K562 (cell line): ENCODE measurements at regions not wholly inside any gene's neighbourhood (a gene's known extent, or its start where the extent isn't known, plus 50 kb on each side); places are given as distances from the start of the nearest gene placed in this dataset.

Experiments used
- ATAC-seq: fragments of 200-7000 bp; cut with Tn5 transposase; 3 replicates; pipeline ENCODE4 v1.9.1; 2020; ENCODE audit warnings: moderate library complexity
- BruUV-seq: library from RNA; stranded (reverse); fragments of 400-500 nt; replicated peaks from 2 replicates; lab custom pipeline; 2021; lab: Mats Ljungman, UMichigan
- CTCF ChIA-PET: fragments of 300-600 bp; formaldehyde crosslinking; extraction: SDS; loops from one replicate; lab custom pipeline; 2021; ENCODE audit warnings: low intra/inter-chr PET ratio; lab: Yijun Ruan, JAX
- POLR2A ChIA-PET: fragments of 300-600, 350-650 bp; sonication (Branson Sonifier 250); formaldehyde crosslinking; extraction: SDS; loops from one replicate; lab custom pipeline; 2021; ENCODE audit warnings: antibody characterized with exemption, inconsistent platforms; lab: Yijun Ruan, JAX
- DNase-seq, 4 experiments: peaks; one replicate each; pipeline versions ENCODE4 v3.0.0 to v3.0.0-alpha.2; 2011 to 2018; ENCODE audit warnings: low spot score in 3 of 4, mixed read lengths in 3 of 4; ENCODE audit errors: extremely low read depth in 1 of 4
- FAIRE-seq: peaks from 2 replicates; lab custom pipeline; 2011; peaks lifted over from hg19 to GRCh38; lab: Jason Lieb, UNC
- H2AFZ ChIP-seq: 2 replicates; pipeline ENCODE4 v1.6.0; 2011; ENCODE audit warnings: low read depth, low read length, control low read depth, inconsistent platforms
- H3K27ac ChIP-seq: fragments of 200-600 bp; 3 replicates; pipeline ENCODE4 v1.8.0; 2011; ENCODE audit warnings: low read depth, mild to moderate bottlenecking, control low read depth, inconsistent platforms, low read length, moderate library complexity, mixed read lengths; ENCODE audit errors: extremely low read depth
- H3K27me3 ChIP-seq, 2 experiments: fragments of 300-600 bp in 1 of 2; 2 replicates in 1 of 2; 3 replicates in 1 of 2; pipeline versions ENCODE4 v1.6.0 to v1.8.0; 2011; ENCODE audit warnings: inconsistent platforms in 2 of 2, low read length in 2 of 2, mild to moderate bottlenecking in 1 of 2, mixed read lengths in 1 of 2, moderate library complexity in 1 of 2; ENCODE audit not compliant: control insufficient read depth in 2 of 2, insufficient read depth in 2 of 2
- H3K36me3 ChIP-seq: fragments of 300-600 bp; 3 replicates; pipeline ENCODE4 v1.8.0; 2011; ENCODE audit warnings: mild to moderate bottlenecking, low read length, inconsistent platforms; ENCODE audit not compliant: control insufficient read depth, insufficient read depth
- H3K4me1 ChIP-seq, 2 experiments: fragments of 200-600 bp in 1 of 2; replicated peaks in 1 of 2; 2 replicates in 1 of 2; 3 replicates in 1 of 2; pipeline versions ENCODE4 v1.5.1 to v1.8.0; 2011; ENCODE audit warnings: inconsistent platforms in 2 of 2, low read length in 2 of 2, mild to moderate bottlenecking in 1 of 2, mixed read lengths in 1 of 2, moderate library complexity in 1 of 2; ENCODE audit not compliant: control insufficient read depth in 2 of 2, insufficient read depth in 2 of 2
- H3K4me2 ChIP-seq: 2 replicates; pipeline ENCODE4 v1.6.1; 2011; ENCODE audit warnings: low read length, control low read depth, inconsistent platforms, mixed read lengths; ENCODE audit not compliant: insufficient read depth
- H3K4me3 ChIP-seq: fragments of 200-600 bp; sonication (generic), shearing (Covaris generic); 2 replicates; pipeline ENCODE4 v1.5.1; 2016; ENCODE audit warnings: control low read depth, inconsistent platforms
- H3K79me2 ChIP-seq: fragments of 200-600 bp; 3 replicates; pipeline ENCODE4 v1.8.0; 2011; ENCODE audit warnings: low read length, inconsistent platforms; ENCODE audit not compliant: control insufficient read depth, insufficient read depth
- H3K9ac ChIP-seq, 2 experiments: 2 replicates each; pipeline versions ENCODE4 v1.6.0 to v1.6.1; 2011; ENCODE audit warnings: low read depth in 2 of 2, low read length in 2 of 2, control low read depth in 1 of 2, inconsistent platforms in 1 of 2, mild to moderate bottlenecking in 1 of 2, mixed read lengths in 1 of 2; ENCODE audit not compliant: insufficient read depth in 1 of 2
- H3K9me1 ChIP-seq: one replicate; pipeline ENCODE4 v1.6.0; 2011; ENCODE audit warnings: inconsistent platforms, mild to moderate bottlenecking, low read length, moderate library complexity; ENCODE audit not compliant: control insufficient read depth, insufficient read depth
- H3K9me3 ChIP-seq: replicated peaks from 2 replicates; pipeline ENCODE4 v1.5.1; 2011; ENCODE audit warnings: low read depth, low read length, inconsistent platforms; ENCODE audit not compliant: control insufficient read depth, insufficient read depth
- H4K20me1 ChIP-seq: replicated peaks from 2 replicates; pipeline ENCODE4 v1.6.1; 2011; ENCODE audit warnings: low read length, inconsistent platforms, mixed read lengths; ENCODE audit not compliant: control insufficient read depth, insufficient read depth
- CBFB ChIP-seq: sonication (generic); formaldehyde crosslinking; IDR thresholded peaks from 2 replicates; pipeline ENCODE4 v1.4.0; 2020; ENCODE audit warnings: mild to moderate bottlenecking, missing genetic modification reagents
- E2F3 ChIP-seq: fragments of 250-450 bp; sonication (Bioruptor Pico); IDR thresholded peaks from 2 replicates; pipeline ENCODE4 v1.4.0; 2020; ENCODE audit warnings: mild to moderate bottlenecking
- GATAD2B ChIP-seq: fragments of 450-650 bp; IDR thresholded peaks from 2 replicates; pipeline ENCODE4 v1.6.1; 2017; ENCODE audit warnings: mild to moderate bottlenecking, borderline replicate concordance
- NONO ChIP-seq, 2 experiments: fragments of 200-400 bp in 1 of 2; fragments of 450-650 bp in 1 of 2; formaldehyde crosslinking in 1 of 2; IDR thresholded peaks; 2 replicates each; pipeline ENCODE4 v1.6.1; 2017; ENCODE audit warnings: low read depth in 2 of 2, mild to moderate bottlenecking in 2 of 2, moderate library complexity in 2 of 2, low read length in 1 of 2
- NR2C2 ChIP-seq, 2 experiments: fragments of 200-800 bp in 1 of 2; sonication (Bioruptor generic) in 1 of 2; sonication (generic) in 1 of 2; formaldehyde crosslinking in 1 of 2; IDR thresholded peaks; 2 replicates each; pipeline versions ENCODE4 v1.6.1 to v1.8.0; 2016 to 2022; ENCODE audit warnings: mild to moderate bottlenecking in 1 of 2, missing compliant biosample characterization in 1 of 2, missing genetic modification characterization in 1 of 2, missing genetic modification reagents in 1 of 2
- RBBP5 ChIP-seq: fragments of 200-600 bp; sonication (generic); IDR thresholded peaks from 2 replicates; pipeline ENCODE4 v1.6.1; 2012; ENCODE audit warnings: borderline replicate concordance, mild to moderate bottlenecking, low read length, control low read depth, inconsistent platforms; ENCODE audit not compliant: insufficient read depth, poor library complexity, severe bottlenecking
- TAF1 ChIP-seq: IDR thresholded peaks from 2 replicates; pipeline ENCODE4 v1.6.1; 2011; ENCODE audit warnings: mild to moderate bottlenecking, low read length, moderate library complexity; ENCODE audit not compliant: insufficient read depth, control insufficient read depth, severe bottlenecking; ENCODE audit errors: extremely low read depth
- ZNF79 ChIP-seq: fragments of 250-450 bp; sonication (Bioruptor Pico); IDR thresholded peaks from 2 replicates; pipeline ENCODE4 v1.4.0; 2020; ENCODE audit warnings: low read depth, mild to moderate bottlenecking, moderate library complexity
- WGBS: fragments of 100-300 bp; shearing (Covaris generic); methylation state at CpG from one replicate; pipeline ENCODE4 v1.1.6; 2016; ENCODE audit warnings: low coverage, mixed read lengths; ENCODE audit not compliant: insufficient coverage; ENCODE audit errors: missing lambda C conversion rate; 5-methylcytosine and 5-hydroxymethylcytosine counted together
- in situ Hi-C: fragments of 300-500 bp; cut with MboI; formaldehyde crosslinking; loops from 4 replicates; pipeline ENCODE4 v1.15.0; 2018; ENCODE audit warnings: inconsistent platforms, mixed read lengths
- intact Hi-C: fragments of 100-400 bp; cut with micrococcal nuclease; formaldehyde crosslinking; loops from 2 replicates; pipeline ENCODE4 v1.14.2; 2022
- TF ChIP-seq, protein P1 (sequence below): fragments of 200-800 bp; sonication (Bioruptor generic); IDR thresholded peaks from 2 replicates; pipeline ENCODE4 v1.6.1; 2017; ENCODE audit warnings: missing genetic modification characterization, missing compliant biosample characterization

DNA sequence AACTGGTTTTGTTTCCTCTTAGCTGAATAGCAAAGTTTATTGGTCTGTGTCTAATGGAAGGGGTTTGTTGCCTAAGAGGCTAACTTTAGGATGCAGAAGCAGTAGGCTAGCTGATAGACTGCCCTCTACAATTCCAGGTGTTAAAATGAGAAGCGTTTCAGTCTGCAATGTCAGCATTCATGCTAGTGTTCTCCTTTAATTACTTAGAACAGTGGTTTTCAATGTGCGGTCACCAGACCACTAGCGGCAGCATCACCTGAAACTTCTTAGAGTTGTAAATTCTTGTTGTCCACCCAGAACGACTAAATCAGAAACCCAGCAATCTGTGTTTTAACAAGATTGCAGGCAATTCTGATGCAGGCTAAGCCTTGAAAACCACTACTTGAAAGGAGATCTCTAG is 392.9 kb downstream of the IPMK start:
- no peaks in the 10 kb centered on the region for H3K36me3 ChIP-seq
- no peak overlapping the region for H3K4me2 ChIP-seq
- H3K79me2 ChIP-seq: no peaks in the 10 kb centered on the region
- intact Hi-C loops: no loop called here
- POLR2A ChIA-PET: no interaction called here
- TF ChIP-seq E2F3 (CRISPR knock-in tag) (no peak), TAF1 (no peak), CBFB (CRISPR knock-in tag) (no peak), RBBP5 (no peak), ZNF79 (CRISPR knock-in tag) (no peak), NONO (IDR thresholded peaks at IDR 0.05; ENCODE audit: low read depth in 2 of 2, low read length in 1 of 2) (no peak), NR2C2 (CRISPR knock-in tag; IDR thresholded peaks at IDR 0.05) (no peak), NR2C2 (tag; IDR thresholded peaks at IDR 0.05) (no peak), GATAD2B (no peak)
- TF ChIP-seq, protein P1, sequence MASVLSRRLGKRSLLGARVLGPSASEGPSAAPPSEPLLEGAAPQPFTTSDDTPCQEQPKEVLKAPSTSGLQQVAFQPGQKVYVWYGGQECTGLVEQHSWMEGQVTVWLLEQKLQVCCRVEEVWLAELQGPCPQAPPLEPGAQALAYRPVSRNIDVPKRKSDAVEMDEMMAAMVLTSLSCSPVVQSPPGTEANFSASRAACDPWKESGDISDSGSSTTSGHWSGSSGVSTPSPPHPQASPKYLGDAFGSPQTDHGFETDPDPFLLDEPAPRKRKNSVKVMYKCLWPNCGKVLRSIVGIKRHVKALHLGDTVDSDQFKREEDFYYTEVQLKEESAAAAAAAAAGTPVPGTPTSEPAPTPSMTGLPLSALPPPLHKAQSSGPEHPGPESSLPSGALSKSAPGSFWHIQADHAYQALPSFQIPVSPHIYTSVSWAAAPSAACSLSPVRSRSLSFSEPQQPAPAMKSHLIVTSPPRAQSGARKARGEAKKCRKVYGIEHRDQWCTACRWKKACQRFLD: no peak
- no peak overlapping the region for H3K4me3 ChIP-seq
- H2AFZ ChIP-seq: no peak overlapping the region
- DNase-seq: no peak
- CTCF ChIA-PET: no interaction called here
- 1% methylated on average over 4 of the region's 4 CpGs for WGBS
- H3K27ac ChIP-seq: no peak overlapping the region
- no peaks in the 10 kb centered on the region for H3K4me1 ChIP-seq
- H3K9ac ChIP-seq: no peak overlapping the region
- H4K20me1 ChIP-seq: no peaks in the 10 kb centered on the region
- in situ Hi-C loops: no loop called here
- no peak for ATAC-seq
- H3K9me1 ChIP-seq: no peaks in the 10 kb centered on the region
- no peaks in the 10 kb centered on the region for H3K9me3 ChIP-seq
- FAIRE-seq: no peak
- no TSS peak for BruUV-seq
- no peaks in the 10 kb centered on the region for H3K27me3 ChIP-seq
